ENCODE measurements at regions not wholly inside any gene's neighbourhood (a gene's known extent, or its start where the extent isn't known, plus 50 kb on each side); places are given as distances from the start of the nearest gene placed in this dataset.

GRCh38 chr13:37416291-37417059 lies 182.1 kb downstream of the POSTN start:
- TF ChIP-seq CTCF (IDR thresholded peaks at IDR 0.05; ENCODE audit: low read length): no peak
- no peak for TF ChIP-seq EZH2 (optimal IDR thresholded peaks at IDR 0.05; ENCODE audit: low read depth, low read length)
